IMR-90 (cell line): ENCODE measurements at regions not wholly inside any gene's neighbourhood (a gene's known extent, or its start where the extent isn't known, plus 50 kb on each side); places are given as distances from the start of the nearest gene placed in this dataset.

ENCODE experiments used
- ATAC-seq: fragments of 200-7000 bp; cut with Tn5 transposase; 2 replicates; pipeline ENCODE4 v1.9.1; 2020; ENCODE audit warnings: low read depth, mild to moderate bottlenecking, moderate library complexity
- BruUV-seq: library from RNA; stranded (reverse); fragments of 400-500 nt; replicated peaks from 2 replicates; lab custom pipeline; 2021; lab: Mats Ljungman, UMichigan
- CTCF ChIA-PET: fragments of 300-600 bp; formaldehyde crosslinking; extraction: SDS; loops from one replicate; lab custom pipeline; 2021; ENCODE audit warnings: antibody characterized with exemption; lab: Yijun Ruan, JAX
- POLR2A ChIA-PET: fragments of 300-600 bp; sonication (Branson Sonifier 250); formaldehyde crosslinking; loops from one replicate; lab custom pipeline; 2022; ENCODE audit warnings: antibody characterized with exemption; ENCODE audit not compliant: unreplicated experiment; lab: Charles Lee
- DNase-seq: peaks from one replicate; pipeline ENCODE4 v3.0.0; 2013
- H2AFZ ChIP-seq: replicated peaks from 2 replicates; pipeline ENCODE3; 2013; ENCODE audit warnings: low read length, mild to moderate bottlenecking; ENCODE audit not compliant: poor library complexity
- H2AK5ac ChIP-seq: 2 replicates; pipeline ENCODE4 v1.6.1; 2013; ENCODE audit warnings: low read depth, low read length, inconsistent platforms
- H2AK9ac ChIP-seq: replicated peaks from 2 replicates; pipeline ENCODE3; 2013; ENCODE audit warnings: mild to moderate bottlenecking, low read depth, low read length, moderate library complexity; ENCODE audit not compliant: poor library complexity
- H2BK120ac ChIP-seq: 2 replicates; pipeline ENCODE4 v1.6.1; 2013; ENCODE audit warnings: low read depth, low read length, inconsistent platforms
- H2BK15ac ChIP-seq: 3 replicates; pipeline ENCODE4 v1.6.1; 2013; ENCODE audit warnings: low read depth, low read length, inconsistent platforms
- H2BK20ac ChIP-seq: 2 replicates; pipeline ENCODE4 v1.6.1; 2013; ENCODE audit warnings: low read depth, mild to moderate bottlenecking, inconsistent platforms, low read length, moderate library complexity
- H2BK5ac ChIP-seq: 2 replicates; pipeline ENCODE4 v1.6.1; 2013; ENCODE audit warnings: mild to moderate bottlenecking, low read depth, low read length, inconsistent platforms; ENCODE audit not compliant: poor library complexity, severe bottlenecking
- H3K14ac ChIP-seq: replicated peaks from 2 replicates; pipeline ENCODE4 v1.6.1; 2013; ENCODE audit warnings: low read depth, low read length, inconsistent platforms
- H3K18ac ChIP-seq: 2 replicates; pipeline ENCODE4 v1.6.1; 2013; ENCODE audit warnings: low read depth, low read length, control low read depth
- H3K23ac ChIP-seq: 2 replicates; pipeline ENCODE4 v1.6.1; 2013; ENCODE audit warnings: low read depth, low read length, inconsistent platforms
- H3K27ac ChIP-seq: 2 replicates; pipeline ENCODE4 v1.5.1; 2013; ENCODE audit warnings: mild to moderate bottlenecking, control low read depth, low read length; ENCODE audit not compliant: insufficient read depth
- H3K27me3 ChIP-seq: 2 replicates; pipeline ENCODE4 v1.6.1; 2013; ENCODE audit warnings: low read length; ENCODE audit not compliant: control insufficient read depth, insufficient read depth
- H3K36me3 ChIP-seq: 2 replicates; pipeline ENCODE4 v1.6.1; 2013; ENCODE audit warnings: low read length, mixed read lengths; ENCODE audit not compliant: control insufficient read depth, insufficient read depth
- H3K4ac ChIP-seq: 2 replicates; pipeline ENCODE4 v1.6.1; 2013; ENCODE audit warnings: low read depth, low read length, inconsistent platforms
- H3K4me1 ChIP-seq: 2 replicates; pipeline ENCODE4 v1.6.1; 2013; ENCODE audit warnings: low read length, mixed read lengths; ENCODE audit not compliant: control insufficient read depth, insufficient read depth
- H3K4me2 ChIP-seq: 2 replicates; pipeline ENCODE4 v1.6.1; 2013; ENCODE audit warnings: low read depth, mild to moderate bottlenecking, control low read depth, low read length, moderate library complexity
- H3K4me3 ChIP-seq: 2 replicates; pipeline ENCODE4 v1.5.1; 2013; ENCODE audit warnings: low read depth, mild to moderate bottlenecking, control low read depth, low read length, moderate library complexity; ENCODE audit not compliant: insufficient read depth
- H3K56ac ChIP-seq: 2 replicates; pipeline ENCODE4 v1.6.1; 2013; ENCODE audit warnings: low read length, inconsistent platforms; ENCODE audit not compliant: insufficient read depth; ENCODE audit errors: extremely low read depth
- H3K79me1 ChIP-seq, 2 experiments: 2 replicates each; pipeline ENCODE4 v1.6.1; 2013; ENCODE audit warnings: low read length in 2 of 2, inconsistent platforms in 1 of 2, low read depth in 1 of 2
- H3K9ac ChIP-seq: 2 replicates; pipeline ENCODE4 v1.6.1; 2013; ENCODE audit warnings: low read depth, low read length, control low read depth
- H3K9me1 ChIP-seq: 2 replicates; pipeline ENCODE4 v1.6.1; 2013; ENCODE audit warnings: low read length, inconsistent platforms; ENCODE audit not compliant: insufficient read depth
- H3K9me3 ChIP-seq: 2 replicates; pipeline ENCODE4 v1.6.1; 2013; ENCODE audit warnings: low read length; ENCODE audit not compliant: control insufficient read depth, insufficient read depth
- H4K20me1 ChIP-seq: 2 replicates; pipeline ENCODE4 v1.6.1; 2013; ENCODE audit warnings: low read length, inconsistent platforms; ENCODE audit not compliant: insufficient read depth
- H4K5ac ChIP-seq: 2 replicates; pipeline ENCODE4 v1.6.1; 2013; ENCODE audit warnings: mild to moderate bottlenecking, low read depth, low read length, control low read depth
- H4K8ac ChIP-seq, 2 experiments: 2 replicates each; pipeline ENCODE4 v1.6.1; 2013; ENCODE audit warnings: low read depth in 2 of 2, low read length in 2 of 2, control low read depth in 1 of 2, inconsistent platforms in 1 of 2
- H4K91ac ChIP-seq: 2 replicates; pipeline ENCODE4 v1.6.1; 2013; ENCODE audit warnings: low read depth, low read length, inconsistent platforms; ENCODE audit not compliant: insufficient read depth
- CEBPB ChIP-seq: IDR thresholded peaks from 2 replicates; pipeline ENCODE4 v1.6.1; 2012; ENCODE audit warnings: low read depth, low read length, improper control_type of control experiment
- MAFK ChIP-seq: IDR thresholded peaks from 2 replicates; pipeline ENCODE4 v1.6.1; 2012; ENCODE audit warnings: low read depth, low read length, improper control_type of control experiment
- MAZ ChIP-seq: IDR thresholded peaks from 2 replicates; pipeline ENCODE4 v1.6.1; 2012; ENCODE audit warnings: low read depth, mild to moderate bottlenecking, low read length, improper control_type of control experiment, moderate library complexity, borderline replicate concordance
- MXI1 ChIP-seq: IDR thresholded peaks from 2 replicates; pipeline ENCODE4 v1.6.1; 2012; ENCODE audit warnings: low read depth, mild to moderate bottlenecking, low read length, moderate library complexity, borderline replicate concordance
- NFE2L2 ChIP-seq: fragments of 150-350 bp; IDR thresholded peaks from 2 replicates; pipeline ENCODE4 v1.6.1; 2016; ENCODE audit warnings: low read depth, mild to moderate bottlenecking, low read length
- POLR2A ChIP-seq: IDR thresholded peaks from 2 replicates; pipeline ENCODE4 v1.6.1; 2012; ENCODE audit warnings: mild to moderate bottlenecking, low read depth, low read length
- RAD21 ChIP-seq: IDR thresholded peaks from 2 replicates; pipeline ENCODE4 v1.6.1; 2012; ENCODE audit warnings: low read length, improper control_type of control experiment
- RCOR1 ChIP-seq: IDR thresholded peaks from 2 replicates; pipeline ENCODE4 v1.6.1; 2012; ENCODE audit warnings: mild to moderate bottlenecking, low read length, improper control_type of control experiment; ENCODE audit not compliant: insufficient replicate concordance
- RFX5 ChIP-seq: IDR thresholded peaks from 2 replicates; pipeline ENCODE4 v1.8.0; 2012; ENCODE audit warnings: low read depth, mild to moderate bottlenecking, low read length, moderate library complexity
- WGBS, 2 experiments: methylation state at CpG; one replicate each; pipeline versions ENCODE4 v1.1.5 to v1.1.7; 2013; ENCODE audit warnings: missing lambda C conversion rate in 2 of 2; ENCODE audit not compliant: insufficient read length in 1 of 2; ENCODE audit errors: extremely low coverage in 2 of 2; 5-methylcytosine and 5-hydroxymethylcytosine counted together
- dilution Hi-C: fragments of 300-500 bp; cut with HindIII; formaldehyde crosslinking; loops from one replicate; pipeline ENCODE4 v1.14.3; 2018; ENCODE audit warnings: low sequenced_read_pairs; ENCODE audit not compliant: unreplicated experiment
- in situ Hi-C: fragments of 300-500 bp; cut with MboI; formaldehyde crosslinking; loops from 3 replicates; pipeline ENCODE4 v1.14.3; 2019; ENCODE audit warnings: low sequenced_read_pairs, inconsistent platforms, mixed read lengths
- intact Hi-C: fragments of 100-400 bp; cut with micrococcal nuclease; formaldehyde crosslinking; loops from 2 replicates; pipeline ENCODE4 v1.10.0; 2022
- TF ChIP-seq, protein P1 (sequence below): conservative IDR thresholded peaks from 2 replicates; pipeline ENCODE4 v1.5.1; 2012; ENCODE audit warnings: mild to moderate bottlenecking, low read depth, low read length, improper control_type of control experiment
- TF ChIP-seq, protein P2 (sequence below): fragments of 150-350 bp; IDR thresholded peaks from 2 replicates; pipeline ENCODE4 v1.6.1; 2016; ENCODE audit warnings: low read depth, mild to moderate bottlenecking, low read length, moderate library complexity, borderline replicate concordance
- TF ChIP-seq, protein P3 (sequence below): fragments of 150-350 bp; IDR thresholded peaks from 2 replicates; pipeline ENCODE4 v1.6.1; 2017; ENCODE audit warnings: mild to moderate bottlenecking, antibody characterized with exemption, low read length, low read depth

DNA sequence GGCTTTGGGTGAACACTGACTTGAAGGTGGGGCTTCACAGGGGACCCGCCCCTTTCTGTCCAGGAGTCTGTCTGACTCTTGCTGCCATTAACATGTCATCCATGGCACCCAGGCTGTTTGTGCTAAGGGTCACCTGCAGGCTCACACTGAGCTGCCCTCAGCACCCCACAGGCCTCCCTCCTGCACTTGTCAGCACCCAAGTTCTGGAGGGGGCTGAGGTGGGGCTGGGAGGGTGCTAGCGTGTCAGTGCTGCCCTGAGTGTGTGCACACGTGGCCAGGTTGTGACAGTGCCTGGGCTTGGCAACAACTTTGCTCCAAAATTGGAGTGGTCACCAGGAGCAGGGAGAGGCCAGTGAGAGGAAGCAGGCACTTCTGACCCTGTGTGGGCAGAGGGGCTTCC lies 963.2 kb downstream of the TRHDE start:
- Histone ChIP-seq H3K27me3 (no peaks in the 10 kb centered on the region), H3K56ac (no peak overlapping the region), H2AK5ac (no peak overlapping the region), H3K9me3 (peaks cover 25% of the 10 kb centered on the region), H2BK120ac (no peak overlapping the region), H4K8ac (no peak overlapping the region), H3K9me1 (no peaks in the 10 kb centered on the region), H4K91ac (no peak overlapping the region), H3K4me1 (no peaks in the 10 kb centered on the region), H3K14ac (no peak overlapping the region), H3K23ac (no peak overlapping the region), H4K5ac (no peak overlapping the region), H3K36me3 (no peaks in the 10 kb centered on the region), H2AK9ac (no peak overlapping the region), H3K79me1 (no peaks in the 10 kb centered on the region), H3K18ac (no peak overlapping the region), H4K20me1 (no peaks in the 10 kb centered on the region), H2BK20ac (no peak overlapping the region), H3K4ac (no peak overlapping the region), H2BK15ac (no peak overlapping the region), H3K4me2 (no peak overlapping the region), H3K9ac (no peak overlapping the region), H3K4me3 (no peak overlapping the region), H2BK5ac (no peak overlapping the region), H2AFZ (no peak overlapping the region), H3K27ac (no peak overlapping the region)
- intact Hi-C loops, result no loop called here
- CTCF ChIA-PET, result no interaction called here
- BruUV-seq, result no TSS peak
- in situ Hi-C loops, result no loop called here
- DNase-seq, result no peak
- POLR2A ChIA-PET, result no interaction called here
- 20% methylated on average over 1 of the region's 3 CpGs; no CpG with 5 or more reads in 1 of the 2 experiments for WGBS, 2 experiments
- dilution Hi-C loops, result no loop called here
- TF ChIP-seq MXI1 (no peak), MAZ (no peak), RAD21 (no peak), RCOR1 (no peak), NFE2L2 (no peak), POLR2A (no peak), CEBPB (no peak), MAFK (no peak), RFX5 (no peak)
- TF ChIP-seq, protein P1, sequence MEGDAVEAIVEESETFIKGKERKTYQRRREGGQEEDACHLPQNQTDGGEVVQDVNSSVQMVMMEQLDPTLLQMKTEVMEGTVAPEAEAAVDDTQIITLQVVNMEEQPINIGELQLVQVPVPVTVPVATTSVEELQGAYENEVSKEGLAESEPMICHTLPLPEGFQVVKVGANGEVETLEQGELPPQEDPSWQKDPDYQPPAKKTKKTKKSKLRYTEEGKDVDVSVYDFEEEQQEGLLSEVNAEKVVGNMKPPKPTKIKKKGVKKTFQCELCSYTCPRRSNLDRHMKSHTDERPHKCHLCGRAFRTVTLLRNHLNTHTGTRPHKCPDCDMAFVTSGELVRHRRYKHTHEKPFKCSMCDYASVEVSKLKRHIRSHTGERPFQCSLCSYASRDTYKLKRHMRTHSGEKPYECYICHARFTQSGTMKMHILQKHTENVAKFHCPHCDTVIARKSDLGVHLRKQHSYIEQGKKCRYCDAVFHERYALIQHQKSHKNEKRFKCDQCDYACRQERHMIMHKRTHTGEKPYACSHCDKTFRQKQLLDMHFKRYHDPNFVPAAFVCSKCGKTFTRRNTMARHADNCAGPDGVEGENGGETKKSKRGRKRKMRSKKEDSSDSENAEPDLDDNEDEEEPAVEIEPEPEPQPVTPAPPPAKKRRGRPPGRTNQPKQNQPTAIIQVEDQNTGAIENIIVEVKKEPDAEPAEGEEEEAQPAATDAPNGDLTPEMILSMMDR, result no peak
- TF ChIP-seq, protein P2, sequence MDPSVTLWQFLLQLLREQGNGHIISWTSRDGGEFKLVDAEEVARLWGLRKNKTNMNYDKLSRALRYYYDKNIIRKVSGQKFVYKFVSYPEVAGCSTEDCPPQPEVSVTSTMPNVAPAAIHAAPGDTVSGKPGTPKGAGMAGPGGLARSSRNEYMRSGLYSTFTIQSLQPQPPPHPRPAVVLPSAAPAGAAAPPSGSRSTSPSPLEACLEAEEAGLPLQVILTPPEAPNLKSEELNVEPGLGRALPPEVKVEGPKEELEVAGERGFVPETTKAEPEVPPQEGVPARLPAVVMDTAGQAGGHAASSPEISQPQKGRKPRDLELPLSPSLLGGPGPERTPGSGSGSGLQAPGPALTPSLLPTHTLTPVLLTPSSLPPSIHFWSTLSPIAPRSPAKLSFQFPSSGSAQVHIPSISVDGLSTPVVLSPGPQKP, result no peak
- TF ChIP-seq, protein P3, sequence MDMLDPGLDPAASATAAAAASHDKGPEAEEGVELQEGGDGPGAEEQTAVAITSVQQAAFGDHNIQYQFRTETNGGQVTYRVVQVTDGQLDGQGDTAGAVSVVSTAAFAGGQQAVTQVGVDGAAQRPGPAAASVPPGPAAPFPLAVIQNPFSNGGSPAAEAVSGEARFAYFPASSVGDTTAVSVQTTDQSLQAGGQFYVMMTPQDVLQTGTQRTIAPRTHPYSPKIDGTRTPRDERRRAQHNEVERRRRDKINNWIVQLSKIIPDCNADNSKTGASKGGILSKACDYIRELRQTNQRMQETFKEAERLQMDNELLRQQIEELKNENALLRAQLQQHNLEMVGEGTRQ, result no peak
- no peak for ATAC-seq
